Transverse colon (tissue), 4 donors: ENCODE measurements at regions not wholly inside any gene's neighbourhood (a gene's known extent, or its start where the extent isn't known, plus 50 kb on each side); places are given as distances from the start of the nearest gene placed in this dataset.

ENCODE experiments used
- DNase-seq: peaks from one replicate; pipeline ENCODE4 v3.0.0-alpha.2; 2019
- H3K27ac ChIP-seq, 4 donors: fragments of 200-600 bp; sonication (generic); 2 replicates each; pipeline ENCODE4 v1.5.1; 2016 to 2018; ENCODE audit warnings: inconsistent platforms in 4 of 4
- H3K27me3 ChIP-seq: fragments of 200-600 bp; sonication (generic); 2 replicates; pipeline ENCODE4 v1.5.1; 2017; ENCODE audit warnings: inconsistent platforms
- H3K36me3 ChIP-seq, 4 donors: fragments of 200-600 bp; sonication (generic); 2 replicates each; pipeline ENCODE4 v1.5.1; 2017 to 2019; ENCODE audit warnings: inconsistent platforms in 4 of 4
- H3K4me1 ChIP-seq, 4 donors: fragments of 200-600 bp; sonication (generic); 2 replicates each; pipeline ENCODE4 v1.5.1; 2017 to 2020; ENCODE audit warnings: inconsistent platforms in 4 of 4
- H3K4me3 ChIP-seq, 4 donors: fragments of 200-600 bp; sonication (generic); 1 replicate in 1 of 4; 2 replicates in 3 of 4; pipeline versions ENCODE4 v1.5.1 to v1.6.1; 2017 to 2019; ENCODE audit warnings: inconsistent platforms in 4 of 4
- H3K9me3 ChIP-seq, 2 donors: fragments of 200-600 bp; sonication (generic); 2 replicates each; pipeline ENCODE4 v1.5.1; 2017 to 2019; ENCODE audit warnings: inconsistent platforms in 2 of 2
- CTCF ChIP-seq, 5 experiments: fragments of 200-600 bp in 3 of 5; fragments of 450-650 bp in 2 of 5; sonication (generic) in 3 of 5; IDR thresholded peaks; 1 replicate in 2 of 5; 2 replicates in 3 of 5; pipeline ENCODE4 v1.5.1; 2016 to 2017; ENCODE audit warnings: antibody characterized with exemption in 5 of 5, inconsistent platforms in 3 of 5, mild to moderate bottlenecking in 2 of 5, moderate library complexity in 1 of 5
- EP300 ChIP-seq: sonication (generic); formaldehyde crosslinking; IDR thresholded peaks from one replicate; pipeline ENCODE4 v1.6.1; 2017; ENCODE audit warnings: antibody characterized with exemption, low read depth
- POLR2A ChIP-seq: fragments of 450-650 bp; IDR thresholded peaks from one replicate; pipeline ENCODE4 v1.6.1; 2016; ENCODE audit warnings: antibody characterized with exemption, mild to moderate bottlenecking, moderate library complexity
- POLR2AphosphoS5 ChIP-seq, 3 donors: sonication (generic); formaldehyde crosslinking; IDR thresholded peaks; one replicate each; pipeline ENCODE4 v1.6.1; 2016; ENCODE audit warnings: antibody characterized with exemption in 3 of 3
- WGBS, 2 donors: methylation state at CpG; one replicate each; pipeline ENCODE4 v1.1.5; 2018; ENCODE audit warnings: low coverage in 1 of 2; 5-methylcytosine and 5-hydroxymethylcytosine counted together
- in situ Hi-C, 4 donors: fragments of 200-750 bp; cut with MboI; loops; one replicate each; pipeline versions ENCODE4 v1.15.0 to v1.15.1; 2017; ENCODE audit warnings: low sequenced_read_pairs in 3 of 4, low pct_ligation_motif_present in 1 of 4, low pct_unique_long_range_greater_than_20kb in 1 of 4
- intact Hi-C: fragments of 100-400 bp; cut with DNase I; formaldehyde crosslinking; loops from one replicate; pipeline ENCODE4 v1.15.1; 2023; ENCODE audit warnings: low total_unique reads

- in situ Hi-C loops (loop anchor here in 3 of 4 donors (25.0 kb wide), 3 partner anchors 188 to 437 kb away; partner anchors contain the start of gene IGLL1 (in 1 of the 3)), intact Hi-C loops (no loop called here)
- no peaks in the 10 kb centered on the region for H3K9me3 ChIP-seq
- H3K36me3 ChIP-seq, result no peaks in the 10 kb centered on the region
- no peak for DNase-seq
- TF ChIP-seq POLR2AphosphoS5 (IDR thresholded peaks at IDR 0.05), result no peak
- no peak for TF ChIP-seq CTCF (IDR thresholded peaks at IDR 0.05)
- no peak for TF ChIP-seq EP300
- no peak for TF ChIP-seq POLR2A
- H3K27me3 ChIP-seq, result peaks cover 13% of the 10 kb centered on the region
- WGBS, 2 donors, result 91% methylated on average over 46 of the region's 46 CpGs; no CpG with 5 or more reads in 1 of the 2 donors
- H3K27ac ChIP-seq, result no peak overlapping the region
- no peak overlapping the region for H3K4me3 ChIP-seq
- H3K4me1 ChIP-seq, result peaks cover 0 to 14% (median 10%) of the 10 kb centered on the region in 4 donors
Observed at GRCh38 chr22:23399367-23400285, 180.5 kb downstream of the IGLL1 start.

DNA sequence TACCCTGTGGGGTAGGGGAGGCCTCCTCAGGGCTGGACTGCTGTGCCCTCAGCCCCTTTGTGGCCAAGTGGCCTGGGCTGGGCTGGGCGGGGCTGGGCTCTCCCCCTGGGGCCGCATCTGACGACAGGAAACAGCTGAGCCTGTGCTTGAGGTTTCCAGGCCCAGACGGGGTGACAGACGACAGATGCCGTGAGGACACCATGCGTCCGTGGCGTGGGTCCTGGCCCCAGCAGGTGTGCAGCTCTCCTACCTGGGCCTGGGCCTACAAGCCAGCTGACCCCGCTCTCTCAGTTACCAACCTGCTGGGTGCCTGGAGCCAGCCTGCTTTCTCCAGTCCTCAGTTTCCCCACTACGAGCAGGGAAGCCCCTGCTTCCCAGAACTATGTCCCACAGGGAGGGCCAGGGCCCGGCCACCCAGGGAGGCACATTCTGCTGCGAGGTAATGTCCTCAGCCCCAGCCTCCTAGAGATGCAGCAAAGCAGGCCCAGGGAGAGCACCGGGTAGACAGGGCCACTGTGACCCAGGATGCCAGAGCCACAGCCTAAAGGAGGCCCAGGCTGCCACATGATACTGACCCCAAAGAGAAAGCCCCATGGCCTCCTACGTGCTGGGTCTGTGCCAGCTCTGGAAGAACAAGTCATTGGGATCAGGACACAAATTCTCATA, 181.3 kb downstream of the IGLL1 start:
- Histone ChIP-seq H3K4me3 (no peak overlapping the region), H3K9me3 (no peaks in the 10 kb centered on the region), H3K4me1 (peaks cover 0 to 14% (median 10%) of the 10 kb centered on the region in 4 donors), H3K27ac (no peak overlapping the region), H3K27me3 (peaks cover 13% of the 10 kb centered on the region), H3K36me3 (no peaks in the 10 kb centered on the region)
- no peak for TF ChIP-seq POLR2AphosphoS5 (IDR thresholded peaks at IDR 0.05)
- TF ChIP-seq CTCF (IDR thresholded peaks at IDR 0.05), result no peak
- no peak for TF ChIP-seq EP300
- no peak for TF ChIP-seq POLR2A
- DNase-seq, result no peak
- intact Hi-C loops, result no loop called here
- WGBS, 2 donors, result 70% methylated on average over 14 of the region's 15 CpGs; no CpG with 5 or more reads in 1 of the 2 donors
- in situ Hi-C loops, result loop anchor here in 2 of 4 donors (25.0 kb wide), 2 partner anchors 237 to 437 kb away; no protein-coding TSS in a partner anchor

DNA sequence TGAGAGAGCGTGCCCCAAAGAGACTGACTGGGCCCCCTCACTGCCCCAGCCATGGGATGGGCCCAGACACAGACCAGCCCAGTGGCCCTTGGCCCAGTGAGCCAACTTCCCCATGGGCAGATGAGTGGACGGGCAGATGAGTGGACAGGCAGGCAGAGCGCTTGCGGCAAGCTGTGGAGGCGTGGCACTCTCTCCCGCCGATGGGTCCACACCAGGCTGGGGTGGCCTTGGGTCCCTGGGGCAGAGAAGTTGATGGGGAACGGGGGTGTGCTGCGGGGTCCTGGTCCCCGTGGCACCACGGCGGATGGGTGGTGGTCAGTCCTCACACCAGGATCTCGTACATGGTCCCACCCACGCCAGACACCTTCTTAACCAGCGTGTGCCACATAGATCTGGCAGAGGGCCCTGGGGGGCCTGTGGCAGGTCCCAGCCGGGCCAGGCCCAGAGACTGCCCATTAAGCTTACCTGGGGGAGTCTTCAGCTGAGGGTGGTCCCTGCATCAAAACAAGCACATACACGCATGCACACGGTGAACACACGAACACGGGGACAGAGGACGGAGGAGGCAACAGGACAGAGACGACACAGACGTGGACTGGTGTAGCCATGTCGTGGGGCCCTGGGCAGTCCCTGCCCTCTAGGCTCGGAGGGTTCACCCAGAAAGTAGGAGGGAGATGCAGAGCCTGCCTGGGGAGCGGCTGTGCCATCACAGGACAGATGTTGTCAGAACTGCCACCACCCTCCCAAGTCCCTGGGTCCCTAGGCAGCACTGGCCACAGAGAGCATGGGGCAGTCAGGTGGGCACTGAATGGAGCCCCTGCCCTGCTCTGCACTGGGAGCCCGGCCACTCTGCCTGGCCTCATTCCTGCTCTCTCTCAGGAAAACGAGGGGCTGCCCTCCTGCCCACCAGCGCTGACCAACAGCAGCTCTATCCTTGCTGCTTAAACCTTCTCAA, 182.2 kb downstream of the IGLL1 start:
- no peak overlapping the region for H3K4me3 ChIP-seq
- no peaks in the 10 kb centered on the region for H3K36me3 ChIP-seq
- WGBS, 2 donors, result 84% methylated on average over 24 of the region's 29 CpGs; no CpG with 5 or more reads in 1 of the 2 donors
- H3K4me1 ChIP-seq, result peaks cover 0 to 9% (median 9%) of the 10 kb centered on the region in 4 donors
- no peak for TF ChIP-seq POLR2AphosphoS5 (IDR thresholded peaks at IDR 0.05)
- no peak for TF ChIP-seq CTCF (IDR thresholded peaks at IDR 0.05)
- TF ChIP-seq EP300, result no peak
- TF ChIP-seq POLR2A, result no peak
- intact Hi-C loops, result no loop called here
- no peak overlapping the region for H3K27ac ChIP-seq
- no peaks in the 10 kb centered on the region for H3K9me3 ChIP-seq
- in situ Hi-C loops, result loop anchor here in 2 of 4 donors (25.0 kb wide), 2 partner anchors 236 to 436 kb away; no protein-coding TSS in a partner anchor
- DNase-seq, result no peak
- peaks cover 10% of the 10 kb centered on the region for H3K27me3 ChIP-seq
